GM12864 (cell line): ENCODE measurements at regions not wholly inside any gene's neighbourhood (a gene's known extent, or its start where the extent isn't known, plus 50 kb on each side); places are given as distances from the start of the nearest gene placed in this dataset.

Source experiments
- DNase-seq: peaks from one replicate; pipeline ENCODE4 v3.0.0-alpha.2; 2011; ENCODE audit warnings: low read depth
- H3K4me3 ChIP-seq: 2 replicates; pipeline ENCODE4 v1.5.1; 2011; ENCODE audit warnings: mild to moderate bottlenecking, low read depth, low read length, control low read depth
- CTCF ChIP-seq: IDR thresholded peaks from 2 replicates; pipeline ENCODE4 v1.5.1; 2011; ENCODE audit warnings: low read depth, mild to moderate bottlenecking, moderate library complexity, low read length, control low read depth, inconsistent platforms; ENCODE audit errors: missing control alignments

- TF ChIP-seq CTCF: no peak
- H3K4me3 ChIP-seq: no peak overlapping the region
- no peak for DNase-seq
Measured at GRCh38 chr20:61173267-61173666, 78.8 kb upstream of the CDH4 start.

- TF ChIP-seq CTCF: no peak
- H3K4me3 ChIP-seq: no peak overlapping the region
- DNase-seq: no peak
Measured at GRCh38 chr20:61173961-61174725, 77.9 kb upstream of the CDH4 start.

DNA sequence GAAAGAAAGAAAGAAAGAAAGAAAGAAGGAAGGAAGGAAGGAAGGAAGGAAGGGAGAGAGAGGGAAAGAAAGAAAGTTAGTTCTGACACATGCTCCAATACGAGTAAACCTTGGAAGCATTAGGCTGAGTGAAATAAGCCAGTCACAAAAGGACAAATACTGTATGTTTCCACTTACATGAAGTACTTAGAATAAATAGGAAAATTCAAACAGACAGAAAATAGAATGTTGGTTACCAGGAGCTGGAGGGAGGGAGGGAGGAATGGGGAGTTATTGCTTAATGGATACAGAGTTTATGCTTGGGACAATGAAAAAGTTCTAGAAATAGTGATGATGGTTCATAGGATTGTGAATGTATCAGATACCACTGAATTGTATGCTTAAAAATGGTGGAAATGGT lies 75.2 kb upstream of the CDH4 start:
- TF ChIP-seq CTCF: no peak
- no peak for DNase-seq
- no peak overlapping the region for H3K4me3 ChIP-seq

DNA sequence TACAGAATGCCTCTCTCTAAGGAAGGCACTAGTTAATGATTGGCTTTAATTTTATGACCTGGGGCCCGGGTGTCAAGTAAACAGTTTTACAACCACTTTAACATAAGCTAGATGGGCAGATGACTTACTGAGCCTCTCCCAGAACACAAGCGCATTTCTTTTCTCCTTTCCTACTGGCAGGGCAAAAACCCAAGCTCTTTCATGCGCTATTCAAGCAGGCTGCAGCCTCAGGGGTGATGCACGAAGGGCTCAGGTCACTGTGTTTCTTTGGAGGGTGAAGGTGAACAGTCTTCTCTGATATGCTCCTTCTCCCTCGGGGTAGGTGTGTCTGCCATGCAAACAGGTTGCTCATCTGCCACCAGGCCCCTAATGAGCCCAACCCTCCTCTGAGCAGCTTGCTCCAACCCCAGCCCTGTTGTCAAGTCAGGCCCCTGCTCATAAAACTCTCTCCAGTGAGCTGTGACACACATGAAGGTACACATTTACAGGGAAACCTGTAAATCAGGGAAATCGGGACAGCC lies 73.5 kb upstream of the CDH4 start:
- no peak for TF ChIP-seq CTCF
- no peak overlapping the region for H3K4me3 ChIP-seq
- DNase-seq: no peak

- DNase-seq: no peak
- TF ChIP-seq CTCF: no peak
- no peak overlapping the region for H3K4me3 ChIP-seq
Measured at GRCh38 chr20:61184194-61184593, 67.9 kb upstream of the CDH4 start.

GRCh38 chr20:61185181-61185580 lies 66.9 kb upstream of the CDH4 start:
- DNase-seq: no peak
- no peak for TF ChIP-seq CTCF
- no peak overlapping the region for H3K4me3 ChIP-seq

DNA sequence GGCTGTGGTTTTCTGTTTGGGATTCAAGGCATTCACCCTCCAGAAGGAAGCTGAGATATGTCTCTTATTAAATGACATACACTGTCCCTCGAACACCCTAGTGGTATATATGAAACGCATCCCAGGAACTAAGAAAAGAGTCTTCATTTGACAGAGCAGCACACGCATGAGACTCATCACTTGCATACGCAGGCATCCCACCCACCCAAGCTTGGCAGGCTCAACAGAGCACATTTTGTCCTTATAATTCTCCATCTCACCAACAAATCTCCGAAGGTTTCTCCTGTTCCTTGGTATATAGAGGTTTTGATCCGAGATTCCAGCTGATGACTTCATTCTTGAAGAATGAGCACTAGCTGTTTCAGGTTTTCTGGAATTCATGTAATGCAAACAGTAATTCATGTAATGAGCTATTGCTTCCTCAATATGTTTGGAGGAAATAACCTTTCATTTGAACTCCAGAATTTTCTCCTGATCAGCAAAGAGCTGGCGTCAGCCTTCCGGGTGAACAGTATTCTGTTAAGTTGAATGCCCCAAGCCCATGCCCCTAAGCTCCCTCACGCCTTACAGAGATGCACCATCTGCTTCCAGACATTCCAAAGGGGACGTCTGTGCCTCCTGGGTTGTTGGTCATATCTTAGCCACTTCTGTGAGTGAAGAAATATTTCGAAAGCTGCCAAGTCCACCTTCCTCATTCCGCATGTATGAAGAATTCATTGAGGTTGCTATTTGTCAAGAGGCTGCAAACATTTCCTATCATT lies 66.0 kb upstream of the CDH4 start:
- no peak overlapping the region for H3K4me3 ChIP-seq
- no peak for DNase-seq
- TF ChIP-seq CTCF: no peak
